Dermis blood vessel endothelial cell (primary cell): ENCODE measurements at regions not wholly inside any gene's neighbourhood (a gene's known extent, or its start where the extent isn't known, plus 50 kb on each side); places are given as distances from the start of the nearest gene placed in this dataset.
A peak's percentile ranks its signal among the peaks of the same experiment; 100 is the strongest.

ENCODE experiments used
- DNase-seq: peaks from one replicate; pipeline ENCODE4 v3.0.0; 2010

DNA sequence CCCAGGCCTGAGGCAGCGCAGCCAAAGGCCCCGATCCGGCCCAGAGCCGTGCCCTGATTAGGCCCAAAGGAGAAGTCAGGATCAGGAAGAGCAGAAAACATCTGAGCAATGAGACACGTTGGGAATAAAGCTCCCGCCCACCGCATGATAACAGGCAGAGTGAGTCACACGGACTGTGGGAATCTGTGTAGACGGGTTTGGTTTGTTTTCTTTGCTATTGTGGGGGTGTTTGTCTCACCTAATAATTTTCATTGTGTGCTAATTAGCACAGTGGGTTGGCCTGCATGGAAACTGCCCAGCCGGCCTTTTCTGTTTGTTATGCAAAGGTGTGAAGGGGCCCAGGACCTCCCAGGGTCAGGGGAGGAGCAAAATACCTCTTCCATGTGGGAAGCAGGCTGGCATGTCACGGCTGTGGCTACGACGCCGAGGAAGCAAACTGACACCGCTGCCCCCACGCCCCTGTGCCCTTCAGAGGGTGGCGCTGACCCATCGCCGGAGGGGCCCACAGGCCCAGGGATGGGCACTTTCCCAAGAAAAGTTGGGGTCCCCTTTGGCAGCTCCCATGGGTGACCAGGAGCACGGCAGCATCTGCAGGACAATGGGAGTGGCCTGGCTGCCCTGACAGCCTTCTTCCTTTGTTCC, 68.4 kb upstream of the CTDP1 start:
- DNase-seq = peak; percentile 89

DNA sequence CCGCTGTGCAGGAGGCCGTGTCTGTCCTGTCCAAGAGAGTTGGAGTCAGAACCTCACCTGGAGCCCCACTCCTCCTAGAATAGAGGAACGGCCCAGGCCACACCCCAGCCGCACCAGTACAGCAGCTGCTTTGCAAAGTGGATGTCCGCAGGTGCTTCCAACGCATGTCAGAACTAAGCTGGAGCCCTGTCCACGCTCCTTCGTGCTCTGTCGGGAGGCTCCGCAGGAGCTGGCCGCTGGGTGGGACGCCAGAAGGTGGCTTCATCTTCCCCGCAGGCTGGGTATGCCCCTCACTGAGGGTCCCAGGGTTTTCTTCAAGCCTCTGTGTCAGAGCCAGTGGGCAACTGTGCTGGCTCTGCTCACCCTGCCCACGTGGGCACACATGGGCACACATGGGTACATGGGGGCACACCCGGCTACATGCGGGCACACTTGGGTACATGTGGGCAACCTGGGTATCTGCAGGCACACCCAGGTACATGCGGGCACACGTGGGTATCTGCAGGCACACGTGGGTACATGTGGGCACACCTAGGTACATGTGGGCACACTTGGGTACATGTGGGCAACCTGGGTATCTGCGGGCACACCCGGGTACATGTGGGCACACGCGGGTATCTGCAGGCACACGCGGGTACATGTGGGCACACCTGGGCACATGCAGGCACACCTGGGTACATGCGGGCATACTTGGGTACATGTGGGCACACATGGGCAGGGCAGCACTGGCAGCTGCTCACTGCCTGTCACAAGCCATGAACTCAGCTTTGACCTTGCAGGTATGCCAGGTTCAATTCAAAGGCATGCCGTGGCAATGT, 67.1 kb upstream of the CTDP1 start:
- DNase-seq = no peak

DNA sequence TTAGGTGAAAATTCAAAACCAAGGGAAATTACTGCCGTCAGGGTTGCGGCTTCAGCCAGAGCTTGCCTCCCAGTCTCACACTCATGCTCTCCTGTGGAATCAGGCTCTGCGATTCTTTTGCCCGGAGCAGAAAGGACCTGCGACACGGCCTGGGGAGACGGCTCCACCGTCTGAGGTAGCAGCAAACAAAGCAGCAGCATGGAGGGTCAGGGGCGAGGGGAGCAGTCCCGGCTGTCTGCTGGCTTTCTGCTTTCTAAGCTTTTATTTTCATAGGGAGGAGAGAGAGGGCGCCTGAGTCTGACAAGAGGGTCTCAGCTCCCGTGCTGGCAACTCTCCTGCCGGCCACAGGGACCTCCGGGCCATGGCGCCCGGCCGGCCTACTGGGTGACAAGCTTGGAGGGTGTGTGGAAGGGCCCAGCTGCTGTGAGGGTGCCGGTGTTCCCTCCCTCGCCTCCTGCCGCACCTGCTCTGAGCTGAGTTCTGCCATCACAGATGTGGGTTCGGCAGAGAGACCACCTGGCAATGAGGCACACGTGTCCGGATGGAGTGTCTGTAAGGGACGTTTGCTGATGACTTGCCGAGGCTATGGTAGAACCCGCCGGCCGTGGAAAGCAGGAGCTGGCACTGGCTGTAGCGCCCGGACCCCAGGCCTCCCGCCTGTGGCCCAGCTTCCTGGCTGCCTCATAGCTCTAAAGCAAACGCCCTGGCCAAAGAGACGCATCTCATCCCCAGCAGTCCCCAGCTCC, 66.2 kb upstream of the CTDP1 start:
- no peak for DNase-seq

DNA sequence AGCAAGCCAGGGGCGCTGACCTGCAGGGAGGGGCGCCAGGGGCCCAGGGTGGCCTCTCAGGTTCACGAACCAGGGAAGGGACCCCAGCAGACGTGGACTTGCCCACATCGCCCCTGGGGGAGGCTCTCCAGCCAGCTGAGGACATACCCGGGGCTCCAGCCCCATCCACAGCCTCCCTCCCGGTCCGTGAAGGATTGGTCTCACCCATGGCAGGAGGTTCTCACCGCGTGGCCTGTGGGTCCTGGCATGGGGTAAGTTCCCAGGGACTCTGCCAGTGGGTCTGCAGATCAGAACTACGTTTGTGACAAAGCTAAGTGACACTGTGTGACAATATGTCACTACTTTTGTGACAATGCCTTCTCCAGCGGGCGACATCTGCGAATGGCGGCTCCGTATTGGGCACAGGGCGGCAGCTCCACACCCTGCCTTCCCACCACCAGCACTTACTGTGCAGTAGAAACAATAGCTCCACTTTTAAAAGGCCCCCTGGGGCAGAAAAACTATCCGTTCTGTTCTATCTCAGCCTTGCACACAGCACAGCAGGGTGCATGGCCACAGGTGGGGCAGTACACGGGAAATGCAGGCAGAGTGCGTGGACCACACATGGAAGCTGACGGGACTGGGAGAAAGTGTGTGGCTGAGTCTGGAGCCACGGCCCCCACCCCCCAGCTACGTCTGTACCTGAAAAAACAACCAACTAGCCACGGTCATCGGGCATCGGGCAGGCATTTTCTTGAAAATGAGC, 65.2 kb upstream of the CTDP1 start:
- no peak for DNase-seq

DNA sequence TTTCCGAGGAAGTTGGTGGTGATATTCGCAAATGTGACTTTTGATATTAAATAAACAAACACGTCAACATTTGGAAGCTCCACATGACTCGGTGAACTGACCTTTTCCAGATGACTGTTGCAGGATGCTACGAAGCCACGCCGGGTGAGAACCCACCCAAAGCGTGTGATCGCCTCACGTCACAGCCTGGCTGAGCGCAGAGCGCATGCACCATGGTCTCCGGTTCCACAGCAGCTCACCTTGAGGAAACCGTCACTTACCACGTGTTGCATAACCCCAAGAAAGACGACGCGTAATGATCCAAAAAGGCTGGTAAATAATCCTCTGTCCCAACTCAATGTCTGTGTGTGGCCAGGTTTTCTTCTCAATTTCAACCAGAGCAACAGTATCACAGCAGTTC, 64.5 kb upstream of the CTDP1 start:
- DNase-seq = no peak

DNA sequence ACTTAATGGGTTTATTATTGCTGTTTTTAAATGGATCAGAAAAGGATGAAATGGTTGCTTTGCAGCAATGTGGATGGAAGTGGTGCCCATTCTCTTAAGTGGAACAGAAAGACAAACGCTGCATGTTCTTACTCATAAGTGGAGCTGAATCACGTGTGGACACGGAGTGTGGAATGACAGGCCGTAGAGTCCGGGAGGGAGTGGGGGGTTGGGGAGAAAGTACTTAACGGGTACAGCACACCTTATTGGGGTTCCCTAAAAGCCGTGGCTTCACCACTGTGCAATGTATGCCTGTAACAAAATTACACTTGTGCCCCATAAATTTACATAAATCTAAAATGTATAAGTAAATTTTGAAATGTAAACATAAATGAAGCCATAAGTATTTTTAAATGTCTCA, 64.0 kb upstream of the CTDP1 start:
- DNase-seq = no peak

DNA sequence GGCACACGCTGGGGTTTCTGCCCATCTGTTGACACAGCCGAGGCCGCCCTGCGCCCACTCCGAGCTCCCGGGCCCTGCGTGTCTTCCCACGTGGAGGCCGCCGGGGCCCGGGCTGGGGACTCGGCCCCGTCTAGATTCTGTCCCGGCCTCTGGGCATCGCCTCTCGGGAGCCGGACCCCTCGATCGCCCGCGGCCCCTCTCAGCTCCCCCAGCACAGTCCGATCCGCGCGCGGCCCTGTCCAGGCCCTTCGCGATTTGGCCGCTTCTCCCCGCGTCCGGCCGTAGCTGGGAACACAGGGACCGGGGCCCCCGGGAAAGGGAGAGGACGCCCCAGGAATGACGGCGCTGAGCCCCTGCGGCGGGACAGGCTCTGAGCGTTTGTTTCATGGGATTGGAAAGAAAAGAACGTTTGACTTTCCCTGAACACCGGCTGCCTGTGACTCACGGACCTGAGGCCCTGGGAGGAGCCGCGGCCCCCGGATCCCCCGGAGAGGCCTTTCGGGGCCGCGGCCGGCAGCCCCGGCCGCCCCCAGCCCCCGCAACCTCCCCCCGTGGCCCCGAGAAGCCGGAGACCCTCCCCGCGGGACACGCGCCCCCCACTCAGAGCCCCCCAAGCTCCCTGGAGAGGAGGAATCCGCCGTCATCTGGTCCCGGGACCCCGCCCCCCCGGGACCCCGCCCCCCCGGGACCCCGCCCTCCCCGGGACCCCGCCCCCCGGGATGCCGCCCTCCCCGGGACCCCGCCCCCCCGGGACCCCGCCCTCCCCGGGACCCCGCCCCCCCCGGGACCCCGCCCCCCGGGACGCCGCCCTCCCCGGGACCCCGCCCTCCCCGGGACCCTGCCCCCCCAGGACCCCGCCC, 62.7 kb upstream of the CTDP1 start:
- DNase-seq = peak; percentile 24

DNA sequence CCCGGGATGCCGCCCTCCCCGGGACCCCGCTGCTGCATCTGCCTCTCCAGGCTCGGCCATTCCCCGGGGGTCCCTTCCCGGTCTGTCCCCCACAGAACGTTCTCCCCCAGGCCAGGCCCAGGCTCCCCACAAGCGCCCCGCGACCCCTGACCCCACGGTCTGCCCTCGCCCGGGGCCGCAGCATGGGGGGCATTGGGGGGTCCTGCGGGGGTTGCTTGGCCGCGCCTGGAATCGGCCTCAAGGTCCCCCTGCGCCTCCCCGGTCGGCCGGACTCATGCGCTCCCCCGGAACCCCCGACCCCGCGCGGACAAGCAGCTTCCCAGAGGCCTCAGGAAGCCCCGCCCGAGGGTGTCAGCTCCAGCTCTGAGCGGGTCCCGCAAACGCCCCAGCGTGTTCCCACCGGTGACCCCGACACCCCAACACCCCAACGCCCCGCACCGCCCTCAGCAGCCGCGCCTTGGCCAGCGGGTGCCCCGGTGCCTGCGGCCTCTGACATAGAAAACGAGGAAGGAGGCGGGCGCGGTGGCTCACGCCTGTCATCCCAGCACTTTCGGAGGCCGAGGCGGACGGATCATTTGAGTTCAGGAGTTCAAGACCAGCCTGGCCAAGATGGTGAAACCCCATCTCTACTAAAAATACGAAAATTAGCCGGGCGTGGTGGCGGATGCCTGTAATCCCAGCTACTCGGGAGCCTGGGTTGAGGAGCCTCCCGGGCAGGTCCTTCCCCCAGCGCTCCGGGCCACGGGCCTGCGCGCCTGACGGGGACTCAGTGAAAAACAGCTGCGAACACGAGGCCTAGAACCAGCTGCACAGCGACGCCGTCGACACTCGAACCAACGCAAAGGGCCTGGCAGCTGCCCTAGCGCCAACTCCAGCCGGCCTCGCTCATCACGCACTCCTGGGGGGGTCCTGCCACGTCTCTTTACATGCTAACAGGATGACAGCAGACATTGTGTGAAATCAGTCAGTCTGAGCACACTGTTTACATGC, 61.8 kb upstream of the CTDP1 start:
- no peak for DNase-seq

DNA sequence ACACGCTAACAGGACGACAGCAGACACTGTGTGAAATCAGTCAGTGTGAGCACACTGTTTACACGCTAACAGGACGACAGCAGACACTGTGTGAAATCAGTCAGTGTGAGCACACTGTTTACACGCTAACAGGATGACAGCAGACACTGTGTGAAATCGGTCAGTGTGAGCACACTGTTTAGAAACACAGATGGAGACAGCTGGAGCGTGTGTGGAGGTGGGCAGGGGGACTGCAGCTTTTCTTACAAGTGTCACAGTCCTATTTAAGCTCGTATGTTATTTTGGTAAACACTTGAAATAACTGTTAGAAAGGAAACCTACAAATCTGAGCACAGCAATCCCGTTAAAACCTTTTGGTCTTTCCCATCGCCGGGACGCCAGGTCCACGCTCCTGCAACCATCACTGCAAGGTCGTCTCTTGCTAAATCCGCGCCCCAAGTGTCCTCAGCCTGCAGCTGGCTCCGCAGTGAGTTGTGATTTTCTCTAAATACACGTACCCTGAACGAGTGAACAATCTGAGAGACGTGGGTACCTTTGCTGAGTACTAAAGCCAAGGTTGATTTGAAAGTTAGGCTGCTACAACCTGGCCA, 58.9 kb upstream of the CTDP1 start:
- DNase-seq = no peak

DNA sequence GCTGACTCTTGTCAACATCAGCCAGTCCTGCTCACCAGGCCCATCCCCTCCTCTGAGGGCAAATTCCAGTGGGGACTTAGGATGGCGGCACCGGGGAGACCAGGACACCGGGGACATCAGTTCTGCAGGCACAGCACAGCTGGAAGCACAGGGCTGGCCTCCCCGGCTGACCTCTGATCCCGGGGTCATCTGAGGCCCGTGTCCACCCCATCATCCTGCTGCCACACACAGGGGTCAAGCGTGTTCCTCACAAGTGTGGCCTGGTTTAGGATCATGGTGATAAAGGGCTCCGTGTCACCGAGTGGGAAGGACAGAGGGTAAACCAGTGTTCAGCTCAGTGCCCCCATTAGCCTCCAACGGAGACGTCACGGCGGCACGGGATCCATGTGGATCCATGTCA, 58.1 kb upstream of the CTDP1 start:
- DNase-seq = no peak

DNA sequence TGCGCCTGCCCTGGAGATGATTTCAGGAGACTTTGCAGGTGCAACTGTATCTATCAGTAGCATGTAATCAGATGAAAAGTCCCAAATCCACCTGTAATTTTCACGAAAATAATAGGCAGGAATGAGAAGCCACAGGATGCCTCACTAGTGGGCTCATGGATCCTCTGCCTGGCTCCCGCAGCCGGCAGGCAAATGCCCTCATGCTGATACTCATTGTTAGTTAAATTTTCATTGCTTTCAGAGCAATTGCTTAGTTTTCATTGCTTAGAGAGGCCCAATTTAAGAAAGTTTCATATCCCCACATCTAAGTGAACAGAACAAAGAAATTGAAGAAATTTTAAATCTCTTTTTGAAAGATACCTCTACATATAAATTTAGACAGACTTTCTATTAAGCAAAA, 57.6 kb upstream of the CTDP1 start:
- no peak for DNase-seq

DNA sequence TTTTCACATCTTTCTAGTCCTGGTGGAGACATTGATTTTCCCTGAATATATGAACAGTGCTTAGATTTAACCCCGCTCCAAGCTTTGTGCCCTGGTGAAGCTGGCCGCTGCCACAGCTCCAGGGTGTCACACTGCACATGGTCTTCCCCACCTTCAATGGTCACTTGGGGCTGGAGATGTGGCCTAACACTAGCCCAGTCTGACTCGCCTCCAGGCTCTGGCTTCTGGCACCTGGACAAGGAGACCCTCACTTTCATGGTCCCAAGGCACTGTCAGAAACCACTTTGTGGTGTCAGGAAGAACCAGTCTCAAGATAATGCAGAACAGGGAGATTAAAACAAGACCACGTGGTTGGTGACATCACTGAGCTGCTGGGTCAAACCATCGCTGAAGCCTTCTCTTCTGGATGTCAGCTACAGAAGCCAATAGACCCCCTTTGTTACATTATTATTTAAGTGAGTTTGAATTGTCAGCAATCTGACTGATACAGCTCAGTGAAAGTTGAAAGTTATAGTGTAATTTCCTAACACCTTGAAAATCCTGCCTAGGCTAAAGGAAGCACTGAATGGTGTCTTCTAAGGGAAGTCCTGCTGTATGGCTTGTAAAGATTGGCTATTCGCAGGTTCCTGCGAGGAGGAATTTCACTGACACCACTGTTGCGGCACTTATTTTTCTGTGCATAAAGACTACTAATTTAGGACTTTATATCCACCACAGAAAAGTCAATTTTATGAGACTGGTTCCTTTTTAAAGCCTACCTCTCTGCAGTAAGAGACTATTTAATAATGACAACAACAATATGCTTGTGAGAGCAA, 55.0 kb upstream of the CTDP1 start:
- DNase-seq = peak; percentile 10

DNA sequence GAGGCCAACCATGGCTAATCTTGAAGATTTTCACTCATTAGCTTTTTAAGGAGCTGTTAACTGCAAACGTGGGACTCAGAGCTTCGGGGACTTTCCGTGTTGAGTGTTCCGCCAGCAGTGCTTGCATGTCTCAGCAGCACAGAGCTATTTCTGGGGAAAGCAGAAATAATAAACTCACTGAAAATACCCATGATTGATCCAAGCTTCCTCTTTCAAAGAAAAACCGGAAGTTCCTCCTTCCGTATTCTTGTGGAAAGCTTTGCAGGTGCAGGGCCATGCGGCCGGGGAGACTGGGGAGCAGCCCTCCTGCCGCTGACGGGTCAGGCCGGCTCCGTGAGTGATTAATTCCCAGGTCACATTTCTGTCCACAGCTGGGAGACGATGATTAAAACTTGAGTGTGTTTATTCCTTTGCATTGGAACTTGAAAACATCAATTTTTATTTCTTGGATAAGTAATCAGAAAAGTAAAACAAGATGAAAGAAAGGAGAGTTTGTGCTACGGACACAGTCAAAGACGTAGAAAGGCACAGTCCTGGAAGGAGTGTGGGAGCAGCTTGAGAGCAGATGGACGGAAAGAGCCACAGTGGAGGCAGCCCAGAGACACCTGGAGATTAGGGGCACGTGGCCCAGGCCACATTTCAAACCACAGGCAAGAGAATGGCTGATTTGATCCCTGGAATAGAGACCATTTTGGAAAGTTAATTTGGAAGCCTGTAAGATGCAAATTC, 54.2 kb upstream of the CTDP1 start:
- peak; percentile 74 for DNase-seq

DNA sequence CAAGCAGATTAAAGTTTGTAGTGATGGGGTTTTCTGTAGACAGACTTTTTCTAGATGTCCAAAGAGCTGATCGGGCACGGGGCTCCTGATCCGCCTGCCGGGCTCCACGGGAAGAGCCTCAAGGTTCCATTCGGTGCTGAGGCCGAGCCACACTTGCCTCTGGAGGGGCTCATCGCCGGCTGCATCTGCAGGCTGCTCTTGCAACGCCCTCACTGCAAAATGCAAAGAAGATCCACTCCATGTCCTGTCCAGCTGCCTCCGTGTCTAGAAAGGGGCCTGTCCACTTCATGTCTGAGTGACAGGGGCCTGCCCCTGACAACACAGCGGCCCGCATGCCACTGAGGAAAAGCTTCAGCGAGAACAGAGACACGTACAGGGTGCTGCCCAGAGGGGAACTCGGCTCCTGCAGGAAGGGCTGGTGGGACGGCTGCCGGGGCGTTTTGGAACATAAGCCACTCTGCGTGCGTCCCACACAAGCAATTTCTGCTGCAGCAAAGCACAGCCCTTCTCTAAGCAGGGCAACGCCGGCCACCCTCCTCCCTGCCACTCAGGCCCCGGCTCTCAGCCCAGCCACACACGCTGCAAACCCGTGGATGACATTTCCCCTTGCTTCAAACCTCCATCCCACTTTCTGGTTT, 53.6 kb upstream of the CTDP1 start:
- DNase-seq = no peak

DNA sequence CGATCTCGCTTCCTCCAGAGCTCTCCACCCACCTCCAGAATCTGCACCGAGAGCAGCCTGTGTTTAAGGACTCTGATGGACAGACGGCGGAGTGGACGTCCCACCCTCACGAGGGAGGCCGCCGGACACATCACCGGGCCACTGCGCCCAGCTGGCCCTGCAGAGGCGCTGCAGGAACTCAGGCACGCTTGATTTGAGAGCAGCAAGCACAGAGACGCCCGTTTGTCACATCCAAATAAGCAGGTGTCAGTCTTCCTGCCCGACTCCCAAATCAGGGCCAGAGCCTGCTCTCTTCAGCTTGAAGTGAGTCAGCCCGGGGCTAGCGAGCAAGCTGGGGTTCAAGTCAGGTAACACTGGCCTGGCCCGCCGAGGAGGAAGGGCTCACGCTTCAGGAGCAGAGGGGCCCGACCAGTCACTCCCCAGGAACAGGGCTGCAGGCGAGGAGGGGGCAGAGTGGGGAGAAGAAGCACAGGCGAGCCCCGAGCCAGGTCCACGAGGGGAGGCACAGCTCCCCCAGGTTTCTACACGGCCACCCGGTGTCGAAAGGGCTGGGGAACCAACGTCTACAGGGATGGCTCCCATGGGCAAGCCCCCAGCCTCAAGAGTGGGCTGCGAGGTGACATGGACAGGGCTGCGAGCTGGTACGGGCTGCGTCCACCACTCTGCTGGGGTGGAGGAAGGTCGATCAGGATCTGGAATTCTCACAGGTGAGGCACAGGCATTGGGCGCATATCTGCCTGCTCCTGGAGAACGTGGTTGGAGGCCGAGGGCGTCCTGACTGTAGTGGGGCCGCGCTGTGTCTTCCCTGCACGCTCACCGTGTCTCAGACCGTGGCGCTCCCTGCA, 52.5 kb upstream of the CTDP1 start:
- DNase-seq = no peak

DNA sequence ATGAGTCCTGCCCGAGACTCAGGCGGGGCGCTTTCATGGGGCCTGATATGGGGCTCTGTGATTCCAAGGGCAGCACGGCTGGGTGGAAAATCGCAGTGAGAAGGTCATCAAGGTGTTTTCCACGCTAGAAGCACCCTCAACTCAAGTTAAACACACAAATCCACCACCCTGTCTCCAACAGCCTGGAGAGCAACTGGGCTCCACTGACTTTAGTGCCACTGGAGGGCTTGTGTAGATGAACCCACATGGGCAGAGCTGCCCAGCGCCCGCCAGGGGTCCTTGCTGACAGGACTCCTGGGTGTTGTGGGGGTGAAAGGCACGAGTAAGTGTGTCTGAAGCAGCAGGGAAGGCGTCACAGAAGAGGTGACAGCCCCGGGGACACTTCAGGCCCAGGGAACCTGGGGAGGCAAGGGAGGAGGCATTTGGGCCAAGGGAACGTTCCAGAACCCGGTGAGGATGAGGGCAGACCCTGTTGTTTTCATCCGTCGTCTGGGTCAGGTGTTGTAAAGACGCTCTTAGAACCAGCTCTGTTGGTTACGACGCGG, 51.8 kb upstream of the CTDP1 start:
- no peak for DNase-seq
